Medulla oblongata (tissue), 1 donor: ENCODE measurements at regions not wholly inside any gene's neighbourhood (a gene's known extent, or its start where the extent isn't known, plus 50 kb on each side); places are given as distances from the start of the nearest gene placed in this dataset.
"Not testable (repeated sequence)": the region's sequence is repeated elsewhere in the genome, so short reads cannot be mapped to it uniquely, and the experiment has no call there.

Experiments used
- DNase-seq: peaks from one replicate; pipeline ENCODE4 v3.0.0-alpha.2; 2015; ENCODE audit errors: extremely low spot score

DNA sequence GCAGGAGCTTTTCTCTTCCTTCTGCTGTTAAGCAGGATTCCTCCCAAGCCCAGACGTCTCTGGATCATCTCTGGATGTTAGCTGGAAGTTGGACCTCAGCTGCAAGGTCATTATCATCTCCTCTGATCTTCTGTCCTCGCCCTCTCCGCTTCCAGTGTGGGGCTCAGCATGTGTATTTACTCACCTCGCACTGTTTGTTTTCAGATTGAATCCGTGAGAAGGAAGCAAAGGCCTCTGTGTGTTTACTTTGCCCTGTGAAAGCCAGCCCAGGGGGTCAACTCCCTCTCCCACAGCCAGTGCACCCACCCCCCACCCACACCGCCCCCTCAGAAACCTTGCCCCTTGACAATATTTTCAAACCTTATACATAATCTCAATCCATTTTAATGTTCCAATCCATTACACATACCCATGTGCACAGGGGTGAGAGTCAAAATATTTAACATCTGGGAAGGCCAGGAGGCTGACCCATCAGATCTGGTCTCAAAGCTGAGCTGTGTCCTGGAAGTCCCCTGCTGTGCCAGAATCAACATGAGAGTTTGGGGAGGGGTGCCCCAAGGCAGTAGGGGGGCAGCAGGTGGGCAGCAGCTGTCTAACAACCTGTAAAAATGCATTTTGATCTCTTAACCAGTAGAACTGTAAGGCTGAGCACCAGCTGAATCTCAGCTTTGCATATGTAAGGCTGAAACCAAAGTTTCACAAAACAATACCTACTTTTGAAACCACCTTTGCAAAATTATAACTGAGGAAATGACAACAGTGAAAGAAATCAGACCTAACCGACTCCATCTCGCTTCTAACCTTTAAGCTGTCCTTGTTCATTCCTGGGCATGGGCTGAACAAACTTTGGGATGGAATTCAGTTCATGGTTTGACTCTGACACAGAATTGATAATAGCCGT is 157.9 kb downstream of the ZNF664 start:
- DNase-seq, result no peak

DNA sequence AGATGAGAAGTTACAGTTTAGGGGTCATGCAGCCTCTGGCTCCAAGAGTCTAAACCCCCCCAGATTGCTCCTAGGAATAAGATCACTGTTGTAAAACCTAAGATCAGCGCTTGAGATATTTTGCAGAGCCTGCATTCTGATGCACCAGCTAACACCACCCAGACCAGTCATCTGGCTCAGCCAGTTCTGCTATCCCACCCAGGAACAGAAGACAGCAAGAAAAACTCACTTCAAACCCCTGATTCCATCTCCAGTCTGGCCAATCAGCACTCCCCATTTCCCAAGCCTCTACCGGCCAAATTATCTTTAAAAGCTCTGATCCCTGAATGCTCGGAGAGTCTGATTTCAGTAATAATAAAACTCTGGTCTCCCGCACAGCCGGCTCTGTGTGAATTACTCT is 158.6 kb downstream of the ZNF664 start:
- DNase-seq, result no peak

DNA sequence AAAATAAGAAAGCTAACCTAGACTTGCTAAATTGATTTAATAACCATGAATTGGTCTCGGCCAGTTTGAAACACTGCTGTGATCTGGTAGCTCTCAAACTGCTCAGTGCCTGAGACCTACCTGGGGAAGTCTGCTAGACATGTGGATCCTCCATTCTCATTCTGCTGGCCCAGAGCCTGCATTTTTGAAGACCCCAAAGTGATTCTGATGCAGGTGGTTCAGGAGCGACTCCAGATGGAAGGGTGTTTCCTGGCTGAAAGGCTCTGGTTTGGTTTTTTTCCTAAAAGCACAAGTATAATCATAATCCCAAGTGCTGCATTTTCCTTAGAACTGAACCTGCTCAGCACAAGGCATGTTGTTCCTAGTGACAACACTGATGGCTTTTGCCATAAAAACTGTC is 159.5 kb downstream of the ZNF664 start:
- DNase-seq, result no peak

DNA sequence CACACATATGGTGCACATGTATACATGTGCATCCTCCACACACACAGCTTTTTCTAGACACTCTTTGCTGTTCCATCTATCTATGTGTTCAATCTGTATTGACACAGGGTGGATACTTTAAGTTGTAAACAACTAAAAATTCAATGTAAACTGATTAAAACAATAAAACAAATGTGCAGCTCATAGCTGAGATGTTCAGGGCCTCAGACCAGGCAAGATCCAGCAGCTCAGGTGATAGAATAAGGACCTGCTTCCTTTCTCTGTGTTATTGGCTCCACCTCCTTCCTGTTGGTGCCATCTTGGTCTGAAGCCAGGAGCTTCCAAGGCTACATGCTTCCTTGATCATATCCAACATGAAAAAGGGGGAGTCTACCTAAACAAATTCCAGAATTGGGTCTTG is 158.1 kb upstream of the RFLNA start:
- no peak for DNase-seq

DNA sequence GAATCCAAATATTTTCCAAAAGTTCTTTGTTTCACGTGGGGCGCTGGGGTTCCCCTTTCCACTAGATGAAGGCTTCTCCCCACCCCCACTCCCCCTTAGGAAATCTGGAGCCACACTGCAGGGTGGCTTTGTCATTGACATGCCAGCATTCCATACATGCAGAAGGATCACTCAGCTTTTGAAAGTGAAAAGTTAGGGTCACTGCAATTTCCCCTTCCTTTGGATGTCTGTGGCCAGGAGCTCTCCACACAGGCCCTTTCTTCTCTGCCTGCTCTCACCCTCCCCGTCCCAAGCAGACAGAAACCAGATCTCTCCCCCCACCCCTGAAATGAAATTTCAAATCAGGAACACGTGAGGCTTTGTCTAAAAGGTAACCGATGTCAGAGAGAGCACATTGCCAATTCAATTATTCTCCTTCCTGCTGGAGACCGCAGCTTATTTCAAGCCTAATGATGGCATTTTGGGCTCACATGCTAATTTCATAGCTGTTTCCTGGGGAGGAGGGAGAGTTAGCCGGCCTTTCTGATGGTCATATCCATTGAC is 153.9 kb upstream of the RFLNA start:
- DNase-seq, result no peak

DNA sequence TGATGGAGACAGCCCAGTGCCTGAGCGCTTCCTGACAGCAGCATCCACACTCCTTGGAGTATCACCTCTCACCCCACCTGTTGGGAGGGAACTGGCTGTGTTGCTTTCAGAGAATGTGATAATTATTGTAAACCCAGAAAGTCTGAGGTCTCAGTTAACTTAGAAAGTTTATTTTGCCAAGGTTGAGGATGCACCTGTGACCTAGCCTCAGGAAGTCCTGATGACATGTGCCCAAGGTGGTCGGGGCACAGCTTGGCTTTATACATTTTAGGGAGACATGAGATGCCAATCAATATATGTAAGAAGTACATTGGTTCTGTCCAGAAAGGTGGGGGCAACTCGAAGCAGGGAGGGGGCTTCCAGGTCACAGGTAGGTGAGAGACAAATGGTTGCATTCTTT is 153.3 kb upstream of the RFLNA start:
- DNase-seq, result not testable (repeated sequence)

DNA sequence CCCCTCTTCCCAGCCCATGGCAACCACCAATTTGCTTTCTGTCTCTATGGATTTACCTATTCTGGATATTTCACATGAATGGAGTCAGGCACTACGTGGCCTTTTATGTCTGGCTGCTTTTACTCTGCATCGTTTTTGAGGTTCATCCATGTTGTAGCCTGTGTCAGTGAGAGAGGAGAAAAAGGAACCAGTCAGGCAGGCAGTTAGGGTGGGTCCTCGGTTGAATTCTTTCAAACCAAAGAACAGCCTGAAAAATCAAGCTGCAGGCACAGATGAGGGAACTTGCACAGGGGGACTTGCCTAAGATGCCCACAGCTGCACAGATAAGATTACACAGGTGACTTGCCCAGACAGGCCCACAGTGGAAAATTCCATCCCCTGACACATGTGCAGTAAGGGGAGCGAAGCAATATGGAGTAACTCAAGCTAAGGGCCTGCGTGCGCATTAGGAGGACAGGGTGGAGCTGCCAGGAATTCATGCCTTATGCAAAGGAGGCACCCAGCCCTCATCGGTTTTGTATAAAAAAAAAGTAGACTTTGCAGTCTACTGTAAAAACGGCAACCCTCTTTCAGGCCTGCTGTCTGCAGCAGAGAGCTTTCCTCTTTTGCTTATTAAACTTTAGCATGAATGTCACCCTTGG is 152.4 kb upstream of the RFLNA start:
- no peak for DNase-seq

DNA sequence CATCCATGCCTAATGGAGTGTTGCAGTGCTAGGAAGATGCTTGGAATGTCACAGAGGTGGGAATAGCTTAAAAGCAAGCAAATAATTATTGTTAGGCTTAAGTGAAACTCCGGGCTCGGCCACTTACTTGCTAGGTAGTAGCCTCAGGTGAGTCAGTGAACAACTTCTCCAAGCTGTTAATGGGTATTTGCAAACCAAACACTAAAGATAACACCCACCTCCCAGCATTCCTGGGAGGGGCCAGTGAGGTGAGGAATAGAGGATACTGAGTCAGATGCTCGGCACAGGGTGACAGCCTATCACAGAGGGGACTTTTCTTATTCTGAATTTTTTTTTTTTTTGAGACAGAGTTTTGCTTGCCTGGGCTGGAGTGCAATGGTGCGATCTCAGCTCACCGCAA is 151.2 kb upstream of the RFLNA start:
- DNase-seq, result no peak

DNA sequence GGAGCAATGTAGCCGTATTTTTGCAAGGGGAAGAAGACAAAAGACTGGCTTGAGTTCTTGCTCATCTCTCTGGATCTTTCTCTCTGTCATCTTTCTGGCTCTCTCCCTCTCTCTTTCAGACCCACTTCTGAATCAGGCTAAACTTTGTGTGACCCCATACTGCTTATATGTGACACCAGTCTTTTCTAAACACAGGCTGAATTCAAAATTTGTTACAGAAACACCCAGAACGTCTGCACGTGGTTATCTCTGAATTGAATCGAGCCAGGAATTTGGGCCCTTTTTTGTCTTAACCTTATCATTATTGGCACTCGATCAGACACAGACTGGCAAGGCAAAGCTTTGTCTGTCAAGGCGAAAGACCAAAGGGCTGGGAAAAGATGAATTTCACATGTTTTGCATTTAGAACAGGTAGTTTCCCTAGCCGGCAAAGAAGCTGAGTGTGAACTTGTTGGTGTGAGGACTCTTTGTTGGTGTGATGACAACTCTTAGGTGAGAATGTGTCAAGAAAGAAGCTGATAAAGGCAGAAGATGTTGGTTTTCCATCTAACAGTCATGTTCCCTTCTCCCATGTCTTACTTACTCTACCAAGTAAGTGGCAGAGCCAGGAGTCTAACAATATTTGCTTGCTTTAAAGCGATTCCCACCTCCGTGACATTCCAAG is 150.2 kb upstream of the RFLNA start:
- no peak for DNase-seq

DNA sequence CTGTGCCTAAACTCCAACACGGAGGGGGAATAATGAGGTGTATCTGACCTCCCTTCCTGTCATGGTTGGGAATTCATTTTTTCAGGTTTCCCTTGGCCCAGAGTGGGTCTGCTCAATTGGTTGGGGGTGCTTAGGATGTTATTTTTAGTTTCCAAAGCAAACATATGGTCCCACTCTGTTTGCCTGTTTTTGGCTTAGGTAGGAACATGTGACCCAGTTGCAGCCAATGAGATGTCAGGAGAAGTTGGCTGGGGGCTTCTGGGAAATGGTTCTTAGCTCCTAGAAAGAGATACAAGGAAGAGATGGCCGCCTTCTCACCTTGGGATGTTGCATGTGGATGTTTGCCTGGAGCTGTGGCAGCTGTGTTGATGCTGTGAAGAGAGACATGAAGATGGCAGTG is 147.9 kb upstream of the RFLNA start:
- no peak for DNase-seq

DNA sequence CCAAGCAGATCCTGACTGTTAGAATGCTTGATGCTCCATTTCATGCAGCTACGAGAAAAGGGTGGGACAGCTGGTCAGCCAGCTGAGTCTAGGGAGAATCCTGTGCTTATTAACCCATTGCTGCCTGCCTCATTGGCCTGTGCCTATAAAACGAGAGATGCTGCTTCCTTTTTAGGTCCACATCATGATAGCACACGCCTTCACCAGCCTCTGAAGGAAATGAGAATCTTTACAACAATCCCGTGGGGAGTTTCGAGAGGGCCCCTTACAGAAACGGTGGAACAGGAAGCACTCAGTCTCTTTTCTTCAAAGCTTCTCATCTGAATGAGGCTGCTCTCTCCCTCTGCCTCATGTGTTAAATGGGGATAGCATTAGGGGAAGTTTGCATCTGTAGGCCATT is 147.3 kb upstream of the RFLNA start:
- no peak for DNase-seq

DNA sequence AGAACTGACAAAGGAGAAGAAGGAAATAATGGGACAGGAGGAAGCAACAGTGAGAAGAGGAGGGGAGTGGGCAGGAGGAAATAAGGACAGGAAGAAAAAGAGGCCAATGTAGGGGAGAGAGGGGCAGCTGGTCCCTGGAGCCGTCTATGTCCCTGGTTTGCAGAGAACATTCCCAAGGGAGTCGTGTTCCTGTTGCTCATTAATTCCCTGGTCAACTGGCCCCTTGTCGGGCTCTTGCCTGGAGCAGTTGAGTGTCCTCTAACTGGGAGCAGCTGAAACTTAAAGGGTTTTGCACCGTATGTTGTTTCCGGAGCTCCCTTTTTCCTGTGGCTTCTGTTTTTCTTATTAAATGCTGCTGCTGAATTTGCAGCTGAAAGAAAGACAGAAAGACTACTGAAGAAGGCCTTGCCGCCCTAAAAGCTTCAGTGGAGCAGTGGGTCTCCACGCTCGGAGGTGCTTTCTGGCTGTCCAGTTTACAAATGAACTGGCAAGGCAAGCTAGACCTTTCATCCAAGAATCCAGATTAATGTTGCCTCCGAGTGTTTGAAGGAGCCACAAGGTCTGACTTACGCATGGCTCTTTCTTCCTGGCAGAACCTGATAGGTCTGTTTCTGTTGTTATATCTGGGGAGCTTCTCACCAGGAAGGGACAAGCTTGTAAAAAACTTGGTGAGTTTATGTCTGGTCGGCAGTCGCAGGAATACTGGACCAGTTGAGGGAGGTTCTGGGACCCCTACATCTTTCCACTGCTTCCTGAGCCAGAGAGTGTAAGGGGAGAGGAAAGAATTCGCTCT is 146.2 kb upstream of the RFLNA start:
- no peak for DNase-seq

DNA sequence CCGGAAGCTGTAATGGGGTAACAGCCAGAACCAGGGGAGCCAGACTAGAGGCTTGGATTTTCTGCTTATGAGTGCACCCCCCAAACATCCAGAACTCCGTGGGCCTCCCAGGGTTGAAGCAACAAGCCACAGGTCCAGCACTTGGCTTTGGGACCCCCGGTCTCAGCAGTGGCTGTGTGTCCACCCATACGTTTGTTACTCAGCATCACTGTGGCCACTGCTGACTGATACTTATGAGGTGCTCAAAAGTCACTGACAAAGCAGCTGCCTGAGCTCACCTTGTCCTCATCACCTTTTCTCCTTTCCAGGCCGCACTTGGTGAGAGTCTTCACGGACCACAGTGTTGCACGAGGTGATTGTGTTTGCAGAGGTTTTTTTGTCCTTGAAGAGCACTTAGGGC is 145.6 kb upstream of the RFLNA start:
- no peak for DNase-seq

DNA sequence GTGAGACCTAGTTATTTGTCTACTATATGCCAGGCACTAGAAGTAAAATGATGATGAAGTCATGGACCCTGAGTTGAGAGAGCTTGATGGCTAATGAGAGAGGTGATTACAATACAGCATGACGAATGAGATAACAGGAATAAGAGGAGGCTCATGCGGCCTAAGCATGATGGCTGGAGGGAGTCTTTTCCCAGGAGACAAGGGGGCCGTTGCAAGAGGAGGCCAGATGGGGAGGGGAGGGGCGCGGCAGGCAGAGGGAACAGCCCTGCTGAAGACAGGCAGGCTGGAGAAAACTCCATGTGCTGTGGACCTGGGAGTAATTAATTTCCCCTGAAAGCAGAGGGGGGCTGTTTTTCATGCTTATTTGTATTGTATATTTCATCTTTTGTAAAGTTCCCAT is 144.7 kb upstream of the RFLNA start:
- no peak for DNase-seq

DNA sequence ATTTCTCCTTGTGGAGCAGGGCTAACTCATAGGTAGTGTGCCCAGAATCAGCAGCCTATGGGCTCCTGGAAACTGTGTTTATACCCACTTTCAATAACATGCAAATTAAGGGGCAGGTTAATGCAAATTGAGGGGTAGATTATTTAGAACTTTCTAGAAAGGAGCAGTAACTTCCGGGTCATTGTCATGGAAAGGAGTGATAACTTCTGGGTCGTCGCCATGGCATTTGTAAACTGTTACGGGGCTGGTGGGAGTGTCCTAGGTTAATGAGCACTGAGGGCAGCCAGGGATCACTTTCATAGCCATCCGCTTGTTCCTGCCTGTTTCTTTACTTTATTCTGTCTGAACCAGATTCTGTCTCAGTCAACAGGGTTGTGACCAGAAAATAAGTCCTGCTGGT is 143.3 kb upstream of the RFLNA start:
- DNase-seq, result no peak

DNA sequence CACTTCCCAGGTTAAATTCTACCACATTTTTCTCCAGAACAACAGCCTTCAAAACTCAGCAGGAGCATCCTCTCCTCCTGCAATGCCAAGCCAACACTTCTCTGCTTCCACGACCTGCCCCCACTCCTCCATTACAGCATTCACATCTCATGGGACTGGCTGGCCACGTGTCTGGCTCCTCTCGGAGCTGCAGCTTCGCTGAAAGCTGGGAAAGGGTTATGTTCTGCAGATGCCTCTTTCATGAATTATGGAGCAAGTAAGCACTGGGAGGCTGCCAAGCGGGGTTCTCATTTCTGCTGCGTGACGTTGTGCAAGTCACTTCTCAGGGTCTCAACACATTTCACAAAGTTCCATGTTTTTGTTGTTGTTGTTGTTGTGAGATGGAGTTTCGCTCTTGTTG is 142.2 kb upstream of the RFLNA start:
- no peak for DNase-seq

DNA sequence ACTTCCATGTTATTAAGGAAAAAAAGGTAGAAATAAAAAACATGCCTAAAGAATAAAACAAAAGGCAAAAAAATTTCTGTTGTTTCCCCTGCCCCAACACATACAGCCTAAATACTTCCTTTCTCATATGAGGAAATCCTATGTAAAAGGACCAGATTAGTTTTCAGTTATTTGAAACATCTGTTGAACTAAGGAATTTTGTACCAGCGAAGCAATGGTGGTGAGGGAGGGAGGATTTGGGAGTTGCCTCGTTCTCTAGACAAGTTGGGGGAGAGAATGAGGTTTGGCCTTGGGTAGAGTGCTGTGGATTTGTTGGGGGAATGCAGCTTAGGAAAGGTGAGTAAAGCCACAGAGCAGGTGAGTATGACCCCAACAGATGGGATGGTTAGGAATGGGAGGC is 141.5 kb upstream of the RFLNA start:
- DNase-seq, result no peak

DNA sequence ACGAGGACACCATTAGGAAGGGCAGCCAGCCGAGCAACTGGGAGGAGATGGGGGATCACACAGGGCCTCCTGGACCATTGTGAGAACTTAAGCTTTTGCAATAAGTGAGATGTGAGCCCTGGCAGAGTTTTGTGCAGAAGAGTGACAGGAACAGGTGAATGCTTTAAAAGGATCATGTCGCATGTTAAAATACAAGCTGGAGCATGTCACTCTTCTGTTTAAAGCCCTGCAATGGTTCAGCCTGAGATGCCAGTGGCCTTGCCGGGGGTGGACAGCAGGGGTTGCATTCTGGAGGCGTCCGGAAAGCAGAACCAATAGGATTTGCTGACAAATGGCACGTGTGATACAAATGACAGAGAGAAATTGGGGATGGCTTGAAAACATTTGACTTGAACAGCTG is 137.5 kb upstream of the RFLNA start:
- DNase-seq, result no peak

DNA sequence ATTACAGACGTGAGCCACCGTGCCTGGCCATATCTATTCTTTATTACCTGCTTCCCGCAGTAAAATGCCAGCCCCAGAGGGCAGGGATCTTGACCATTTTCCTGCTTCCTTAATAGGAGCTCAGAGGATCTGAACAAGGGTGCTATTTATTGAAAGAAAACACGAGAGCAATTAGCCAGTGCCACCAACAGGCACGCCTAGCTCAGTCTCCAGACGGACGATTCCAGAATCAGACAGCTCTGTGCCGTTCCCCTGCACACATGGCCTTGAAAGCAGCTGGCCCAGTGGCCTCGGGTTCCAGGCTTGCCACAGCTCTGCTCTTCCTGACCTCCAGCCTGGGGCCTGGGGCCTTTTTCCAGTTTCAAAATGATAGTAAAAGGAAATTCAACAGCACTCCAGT is 135.2 kb upstream of the RFLNA start:
- peak; percentile 55 for DNase-seq

DNA sequence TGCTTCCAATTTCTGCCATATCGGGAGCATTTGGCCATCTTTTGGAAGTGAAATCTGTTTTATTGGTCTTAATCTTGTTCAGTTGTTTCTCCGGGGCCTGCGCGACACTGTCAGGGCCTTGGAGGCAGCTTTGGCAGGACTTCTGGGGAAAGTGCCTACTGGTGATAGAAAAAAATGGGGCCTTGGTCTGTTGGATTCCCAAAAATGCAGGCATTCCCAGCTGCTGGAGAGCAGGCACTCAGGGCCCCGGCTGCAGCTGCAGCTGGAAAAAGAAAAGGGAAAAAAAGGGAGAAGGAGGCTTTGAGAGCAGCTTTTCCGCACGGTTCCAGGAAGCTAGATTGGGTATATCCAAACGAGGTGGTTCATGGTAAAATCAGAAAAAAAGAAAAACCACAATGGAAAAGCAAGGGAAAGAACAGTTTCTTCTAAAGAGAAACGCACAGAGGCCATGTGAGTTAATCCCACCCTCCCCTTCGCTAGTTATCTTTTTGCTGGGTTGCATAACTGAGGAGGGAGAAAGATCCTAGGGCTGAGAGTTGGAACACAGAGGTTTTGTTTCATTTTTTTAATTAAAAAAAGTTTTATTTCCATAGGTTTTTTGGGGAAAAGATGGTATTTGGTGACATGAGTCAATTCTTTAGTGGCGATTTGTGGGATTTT is 134.7 kb upstream of the RFLNA start:
- no peak for DNase-seq

DNA sequence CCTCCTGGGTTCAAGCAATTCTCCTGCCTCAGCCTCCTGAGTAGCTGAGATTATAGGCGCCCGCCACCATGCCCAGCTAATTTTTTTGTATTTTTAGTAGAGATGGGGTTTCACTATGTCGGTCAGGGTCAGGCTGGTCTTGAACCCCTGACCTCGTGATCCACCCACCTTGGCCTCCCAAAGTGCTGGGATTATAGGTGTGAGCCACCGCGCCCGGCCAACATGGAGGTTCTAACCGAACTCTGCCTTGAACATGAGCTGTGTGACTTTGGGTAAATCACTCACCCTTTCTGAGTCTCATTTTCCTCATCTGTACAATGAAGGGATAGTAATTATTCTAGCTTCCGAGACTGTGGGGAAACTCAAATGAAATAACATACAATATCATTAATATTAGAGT is 133.5 kb upstream of the RFLNA start:
- not testable (repeated sequence) for DNase-seq
